Sigmoid colon (tissue), 4 donors: ENCODE measurements at regions not wholly inside any gene's neighbourhood (a gene's known extent, or its start where the extent isn't known, plus 50 kb on each side); places are given as distances from the start of the nearest gene placed in this dataset.

ENCODE experiments used
- EP300 ChIP-seq, 4 donors: sonication (generic); formaldehyde crosslinking; IDR thresholded peaks; one replicate each; pipeline ENCODE4 v1.6.1; 2017; ENCODE audit warnings: antibody characterized with exemption in 4 of 4
- POLR2A ChIP-seq, 2 donors: fragments of 450-650 bp; IDR thresholded peaks; one replicate each; pipeline ENCODE4 v1.6.1; 2016; ENCODE audit warnings: antibody characterized with exemption in 2 of 2, mild to moderate bottlenecking in 2 of 2, moderate library complexity in 2 of 2
- TF ChIP-seq, protein P1 (sequence below), 4 experiments: fragments of 450-650 bp in 3 of 4; fragments of 200-600 bp in 1 of 4; IDR thresholded peaks; one replicate each; pipeline ENCODE4 v1.5.1; 2016 to 2019; ENCODE audit warnings: antibody characterized with exemption in 4 of 4, mild to moderate bottlenecking in 3 of 4, moderate library complexity in 2 of 4

- TF ChIP-seq, protein P1, sequence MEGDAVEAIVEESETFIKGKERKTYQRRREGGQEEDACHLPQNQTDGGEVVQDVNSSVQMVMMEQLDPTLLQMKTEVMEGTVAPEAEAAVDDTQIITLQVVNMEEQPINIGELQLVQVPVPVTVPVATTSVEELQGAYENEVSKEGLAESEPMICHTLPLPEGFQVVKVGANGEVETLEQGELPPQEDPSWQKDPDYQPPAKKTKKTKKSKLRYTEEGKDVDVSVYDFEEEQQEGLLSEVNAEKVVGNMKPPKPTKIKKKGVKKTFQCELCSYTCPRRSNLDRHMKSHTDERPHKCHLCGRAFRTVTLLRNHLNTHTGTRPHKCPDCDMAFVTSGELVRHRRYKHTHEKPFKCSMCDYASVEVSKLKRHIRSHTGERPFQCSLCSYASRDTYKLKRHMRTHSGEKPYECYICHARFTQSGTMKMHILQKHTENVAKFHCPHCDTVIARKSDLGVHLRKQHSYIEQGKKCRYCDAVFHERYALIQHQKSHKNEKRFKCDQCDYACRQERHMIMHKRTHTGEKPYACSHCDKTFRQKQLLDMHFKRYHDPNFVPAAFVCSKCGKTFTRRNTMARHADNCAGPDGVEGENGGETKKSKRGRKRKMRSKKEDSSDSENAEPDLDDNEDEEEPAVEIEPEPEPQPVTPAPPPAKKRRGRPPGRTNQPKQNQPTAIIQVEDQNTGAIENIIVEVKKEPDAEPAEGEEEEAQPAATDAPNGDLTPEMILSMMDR (IDR thresholded peaks at IDR 0.05): no peak
- TF ChIP-seq POLR2A (IDR thresholded peaks at IDR 0.05) (no peak), EP300 (IDR thresholded peaks at IDR 0.05) (no peak)
Measured at GRCh38 chr10:28805390-28805789, 128.1 kb downstream of the BAMBI start.
